Liver (tissue), 8 donors: ENCODE measurements at regions not wholly inside any gene's neighbourhood (a gene's known extent, or its start where the extent isn't known, plus 50 kb on each side); places are given as distances from the start of the nearest gene placed in this dataset.

Source experiments
- DNase-seq: peaks from one replicate; pipeline ENCODE4 v3.0.0-alpha.2; 2017; ENCODE audit warnings: low spot score
- H3K27ac ChIP-seq, 2 donors: one replicate each; pipeline ENCODE4 v1.7.0; 2013; ENCODE audit warnings: inconsistent platforms in 2 of 2, low read length in 2 of 2, control low read depth in 1 of 2, low read depth in 1 of 2, mild to moderate bottlenecking in 1 of 2
- H3K27me3 ChIP-seq, 4 donors: one replicate each; pipeline versions ENCODE4 v1.6.1 to v1.7.0; 2013; ENCODE audit warnings: low read length in 3 of 4, inconsistent platforms in 1 of 4, mild to moderate bottlenecking in 1 of 4, moderate library complexity in 1 of 4; ENCODE audit not compliant: control insufficient read depth in 4 of 4, insufficient read depth in 4 of 4
- H3K36me3 ChIP-seq, 4 donors: one replicate each; pipeline versions ENCODE4 v1.6.1 to v1.7.0; 2013; ENCODE audit warnings: low read length in 3 of 4, mild to moderate bottlenecking in 3 of 4, low read depth in 1 of 4, moderate library complexity in 1 of 4; ENCODE audit not compliant: control insufficient read depth in 4 of 4, insufficient read depth in 3 of 4
- H3K4me1 ChIP-seq, 4 donors: one replicate each; pipeline versions ENCODE4 v1.6.1 to v1.7.0; 2013; ENCODE audit warnings: low read length in 3 of 4, mild to moderate bottlenecking in 3 of 4, moderate library complexity in 1 of 4; ENCODE audit not compliant: control insufficient read depth in 4 of 4, insufficient read depth in 4 of 4
- H3K4me3 ChIP-seq, 3 donors: one replicate each; pipeline versions ENCODE4 v1.6.1 to v1.7.0; 2013; ENCODE audit warnings: low read length in 3 of 3, control low read depth in 1 of 3, low read depth in 1 of 3, mild to moderate bottlenecking in 1 of 3
- H3K9ac ChIP-seq, 2 donors: one replicate each; pipeline ENCODE4 v1.7.0; 2013; ENCODE audit warnings: low read length in 2 of 2, mild to moderate bottlenecking in 2 of 2, moderate library complexity in 2 of 2, control low read depth in 1 of 2, low read depth in 1 of 2
- H3K9me3 ChIP-seq, 4 donors: one replicate each; pipeline versions ENCODE4 v1.6.1 to v1.7.0; 2013; ENCODE audit warnings: low read length in 3 of 4; ENCODE audit not compliant: control insufficient read depth in 4 of 4
- CTCF ChIP-seq: fragments of 150-350 bp; IDR thresholded peaks from 2 replicates; pipeline ENCODE4 v1.5.1; 2017; ENCODE audit warnings: improper control_type of control experiment, low read depth, low read length; ENCODE audit not compliant: missing input control
- EGR1 ChIP-seq, 2 donors: IDR thresholded peaks; 2 replicates each; pipeline ENCODE4 v1.6.1; 2016 to 2018; ENCODE audit warnings: antibody characterized with exemption in 2 of 2, low read depth in 2 of 2
- FOXA1 ChIP-seq: IDR thresholded peaks from 2 replicates; pipeline ENCODE4 v1.6.1; 2016; ENCODE audit warnings: antibody characterized with exemption
- FOXA2 ChIP-seq: IDR thresholded peaks from 2 replicates; pipeline ENCODE4 v1.6.1; 2016; ENCODE audit warnings: antibody characterized with exemption
- GABPA ChIP-seq, 2 donors: IDR thresholded peaks in 1 of 2; conservative IDR thresholded peaks in 1 of 2; 2 replicates each; pipeline ENCODE4 v1.6.1; 2016; ENCODE audit warnings: antibody characterized with exemption in 2 of 2, mild to moderate bottlenecking in 1 of 2, moderate library complexity in 1 of 2
- HNF4A ChIP-seq, 2 donors: conservative IDR thresholded peaks; 2 replicates each; pipeline ENCODE4 v1.6.1; 2016; ENCODE audit warnings: antibody characterized with exemption in 2 of 2, mild to moderate bottlenecking in 2 of 2
- HNF4G ChIP-seq: IDR thresholded peaks from 2 replicates; pipeline ENCODE4 v1.6.1; 2016; ENCODE audit warnings: antibody characterized with exemption
- JUND ChIP-seq, 2 donors: IDR thresholded peaks; 2 replicates each; pipeline ENCODE4 v1.6.1; 2016; ENCODE audit warnings: antibody characterized with exemption in 2 of 2
- NR2F2 ChIP-seq: IDR thresholded peaks from 2 replicates; pipeline ENCODE4 v1.6.1; 2016; ENCODE audit warnings: antibody characterized with exemption
- RAD21 ChIP-seq, 2 donors: IDR thresholded peaks; 2 replicates each; pipeline ENCODE4 v1.6.1; 2016; ENCODE audit warnings: antibody characterized with exemption in 2 of 2, mild to moderate bottlenecking in 2 of 2
- REST ChIP-seq: IDR thresholded peaks from 2 replicates; pipeline ENCODE4 v1.6.1; 2016; ENCODE audit warnings: antibody characterized with exemption, mild to moderate bottlenecking
- RXRA ChIP-seq, 2 donors: IDR thresholded peaks; 2 replicates each; pipeline ENCODE4 v1.6.1; 2017 to 2018; ENCODE audit warnings: antibody characterized with exemption in 2 of 2, mild to moderate bottlenecking in 1 of 2
- SP1 ChIP-seq: IDR thresholded peaks from 2 replicates; pipeline ENCODE4 v1.6.1; 2018; ENCODE audit warnings: antibody characterized with exemption, mild to moderate bottlenecking
- TAF1 ChIP-seq: conservative IDR thresholded peaks from 2 replicates; pipeline ENCODE4 v1.6.1; 2016; ENCODE audit warnings: antibody characterized with exemption, mild to moderate bottlenecking
- YY1 ChIP-seq: IDR thresholded peaks from 2 replicates; pipeline ENCODE4 v1.6.1; 2016; ENCODE audit warnings: antibody characterized with exemption, mild to moderate bottlenecking
- ZBTB33 ChIP-seq: IDR thresholded peaks from 2 replicates; pipeline ENCODE4 v1.6.1; 2016; ENCODE audit warnings: antibody characterized with exemption
- WGBS: extraction: QIAGEN DNeasy Blood & Tissue Kit; methylation state at CpG from one replicate; pipeline ENCODE4 v1.1.7; 2013; 5-methylcytosine and 5-hydroxymethylcytosine counted together
- TF ChIP-seq, protein P1 (sequence below): IDR thresholded peaks from 2 replicates; pipeline ENCODE4 v1.6.1; 2016; ENCODE audit warnings: antibody characterized with exemption
- TF ChIP-seq, protein P2 (sequence below): IDR thresholded peaks from 2 replicates; pipeline ENCODE4 v1.6.1; 2016; ENCODE audit warnings: antibody characterized with exemption
- donor health status: healthy.
- donor health status: healthy.
- donor health status: healthy.
- donor health status: healthy.
- donor health status: healthy.

DNA sequence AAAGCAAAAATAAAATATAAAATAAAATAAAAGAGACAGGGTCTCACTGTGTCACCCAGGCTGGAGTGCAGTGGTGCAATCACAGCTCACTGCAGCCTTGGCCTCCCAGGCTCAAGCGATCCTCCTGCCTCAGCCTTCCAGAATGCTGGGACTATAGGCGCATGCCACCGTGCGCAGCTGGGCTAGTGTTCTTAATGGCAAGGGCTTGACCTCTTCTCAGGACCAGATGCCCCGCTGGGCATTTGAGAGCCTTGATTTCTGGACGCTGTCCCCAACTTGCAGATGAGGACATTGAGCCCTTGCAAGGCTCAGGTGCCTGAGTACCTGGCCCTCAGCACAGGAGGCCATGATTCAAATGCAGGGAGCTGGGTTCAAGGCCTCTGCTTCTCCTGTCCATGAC, 82.6 kb downstream of the DHCR7 start:
- H3K4me1 ChIP-seq, result peaks cover 0 to 2% (median 0%) of the 10 kb centered on the region in 4 donors
- no peaks in the 10 kb centered on the region for H3K27me3 ChIP-seq
- H3K9ac ChIP-seq, result no peak overlapping the region
- DNase-seq, result no peak
- H3K4me3 ChIP-seq, result no peak overlapping the region
- H3K27ac ChIP-seq, result no peak overlapping the region
- TF ChIP-seq TAF1, result no peak
- whole genome bisulfite sequencing, result 90% methylated on average over 6 of the region's 6 CpGs
- H3K36me3 ChIP-seq, result no peaks in the 10 kb centered on the region
- H3K9me3 ChIP-seq, result no peaks in the 10 kb centered on the region

- 95% methylated on average over 5 of the region's 5 CpGs for whole genome bisulfite sequencing
- Histone ChIP-seq H3K4me3 (no peak overlapping the region), H3K9me3 (no peaks in the 10 kb centered on the region), H3K9ac (no peak overlapping the region), H3K4me1 (peaks cover 0 to 2% (median 0%) of the 10 kb centered on the region in 4 donors), H3K36me3 (no peaks in the 10 kb centered on the region), H3K27ac (no peak overlapping the region), H3K27me3 (no peaks in the 10 kb centered on the region)
- DNase-seq, result no peak
- TF ChIP-seq FOXA1 (no peak), YY1 (no peak), FOXA2 (no peak), RXRA (IDR thresholded peaks at IDR 0.05) (no peak), CTCF (no peak), JUND (IDR thresholded peaks at IDR 0.05) (no peak), HNF4G (no peak), TAF1 (no peak), NR2F2 (no peak), HNF4A (conservative IDR thresholded peaks at IDR 0.05) (no peak), SP1 (no peak), EGR1 (IDR thresholded peaks at IDR 0.05; ENCODE audit: low read depth in 2 of 2) (no peak), ZBTB33 (no peak), GABPA (IDR thresholded peaks at IDR 0.05 in 1 of 2, conservative IDR thresholded peaks at IDR 0.05 in 1 of 2) (no peak), RAD21 (IDR thresholded peaks at IDR 0.05) (no peak), REST (no peak)
- TF ChIP-seq, protein P1, sequence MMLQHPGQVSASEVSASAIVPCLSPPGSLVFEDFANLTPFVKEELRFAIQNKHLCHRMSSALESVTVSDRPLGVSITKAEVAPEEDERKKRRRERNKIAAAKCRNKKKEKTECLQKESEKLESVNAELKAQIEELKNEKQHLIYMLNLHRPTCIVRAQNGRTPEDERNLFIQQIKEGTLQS, result no peak
- TF ChIP-seq, protein P2, sequence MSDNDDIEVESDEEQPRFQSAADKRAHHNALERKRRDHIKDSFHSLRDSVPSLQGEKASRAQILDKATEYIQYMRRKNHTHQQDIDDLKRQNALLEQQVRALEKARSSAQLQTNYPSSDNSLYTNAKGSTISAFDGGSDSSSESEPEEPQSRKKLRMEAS, result no peak
These were observed 83.4 kb downstream of the DHCR7 start for GRCh38 chr11:71364806-71365205.
